HG03439 (cell line): ENCODE measurements at regions not wholly inside any gene's neighbourhood (a gene's known extent, or its start where the extent isn't known, plus 50 kb on each side); places are given as distances from the start of the nearest gene placed in this dataset.

Experiments used
- ATAC-seq: cut with Tn5 transposase; IDR thresholded peaks from one replicate; pipeline ENCODE4 v1.9.1; 2021; ENCODE audit warnings: mild to moderate bottlenecking, moderate library complexity; ENCODE audit not compliant: unreplicated experiment

DNA sequence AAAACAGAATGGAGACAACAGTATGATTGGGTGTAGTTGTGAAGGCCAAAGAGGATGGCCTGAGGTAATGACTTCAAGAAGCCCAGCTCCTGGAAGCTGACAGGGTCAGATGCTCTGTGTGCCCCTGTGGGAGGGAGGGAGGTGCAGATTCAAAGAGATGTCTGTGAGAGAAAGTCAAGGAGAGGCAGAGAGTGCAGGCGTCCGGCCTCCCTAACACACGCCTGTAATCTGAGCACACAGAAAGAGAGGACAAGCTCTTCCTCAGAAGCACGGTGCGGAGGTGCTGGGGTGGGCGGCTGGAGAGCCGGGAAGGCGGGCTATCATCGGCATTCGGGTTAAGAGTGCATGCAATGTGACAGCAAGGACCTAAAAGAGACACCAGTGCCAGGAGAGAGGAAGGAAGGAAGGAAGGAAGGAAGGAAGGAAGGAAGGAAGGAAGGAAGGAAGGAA is 238.2 kb upstream of the HES1 start:
- no peak for ATAC-seq

GRCh38 chr3:193899001-193899400 is 236.9 kb upstream of the HES1 start:
- ATAC-seq = no peak

- no peak for ATAC-seq
These were observed 234.9 kb upstream of the HES1 start for GRCh38 chr3:193901007-193901406.

DNA sequence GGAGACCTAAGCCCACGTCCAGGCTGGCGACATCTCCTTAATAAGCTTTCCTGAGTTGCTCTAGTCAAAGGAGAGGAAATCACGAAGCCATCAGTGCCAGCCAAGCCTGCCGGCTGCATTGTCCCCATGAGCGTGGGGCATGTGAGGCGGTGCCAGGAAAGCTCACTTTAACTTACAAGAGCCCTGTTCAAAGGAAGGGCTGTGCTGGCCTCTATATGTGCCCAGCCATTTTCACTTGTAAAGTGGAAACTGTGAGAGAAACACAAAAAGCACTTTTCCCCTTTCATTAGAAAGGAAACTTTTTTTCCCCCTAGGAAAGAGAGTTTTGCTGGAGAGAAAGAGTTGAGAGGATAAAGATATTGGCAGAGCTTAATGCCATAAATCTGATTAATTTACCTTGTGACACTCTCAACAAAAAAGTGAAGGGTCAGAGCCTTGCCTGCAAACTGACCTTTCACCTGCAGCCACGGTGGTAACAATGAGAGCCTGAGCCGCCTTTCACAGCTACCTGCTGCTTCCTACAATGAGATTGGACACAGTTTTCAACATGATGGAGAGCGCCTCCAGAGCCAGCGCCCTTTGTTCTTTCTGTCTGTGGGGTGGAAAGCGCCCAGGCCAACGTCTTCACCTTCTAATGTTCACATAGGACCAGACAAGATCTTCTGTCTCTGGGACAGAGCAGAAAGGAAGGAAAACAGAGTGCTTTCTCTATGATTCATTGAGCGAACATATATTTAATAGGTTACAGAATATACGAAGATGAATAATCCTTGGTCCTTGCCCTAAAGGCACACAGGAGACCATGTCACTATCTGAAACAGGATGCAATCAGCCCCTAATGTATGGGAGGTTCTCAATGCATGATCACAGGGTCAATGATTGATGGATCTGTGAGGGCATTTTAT is 233.1 kb upstream of the HES1 start:
- ATAC-seq = no peak

DNA sequence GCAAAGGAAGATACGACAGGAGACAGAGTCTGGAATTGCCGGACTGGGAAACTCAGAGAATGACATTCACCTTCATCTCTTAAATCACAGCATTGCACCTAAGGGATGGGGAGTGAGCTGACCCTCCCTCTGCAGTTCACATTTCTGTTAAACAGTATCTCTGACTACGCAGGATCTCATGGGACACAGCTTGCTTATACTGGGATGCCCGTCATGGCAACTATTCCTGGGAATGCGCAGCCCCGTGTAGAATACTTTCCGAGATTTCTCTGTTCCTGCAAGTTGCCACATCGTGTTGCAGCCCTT is 232.5 kb upstream of the HES1 start:
- ATAC-seq = no peak

GRCh38 chr3:193903966-193904365 is 232.0 kb upstream of the HES1 start:
- no peak for ATAC-seq

DNA sequence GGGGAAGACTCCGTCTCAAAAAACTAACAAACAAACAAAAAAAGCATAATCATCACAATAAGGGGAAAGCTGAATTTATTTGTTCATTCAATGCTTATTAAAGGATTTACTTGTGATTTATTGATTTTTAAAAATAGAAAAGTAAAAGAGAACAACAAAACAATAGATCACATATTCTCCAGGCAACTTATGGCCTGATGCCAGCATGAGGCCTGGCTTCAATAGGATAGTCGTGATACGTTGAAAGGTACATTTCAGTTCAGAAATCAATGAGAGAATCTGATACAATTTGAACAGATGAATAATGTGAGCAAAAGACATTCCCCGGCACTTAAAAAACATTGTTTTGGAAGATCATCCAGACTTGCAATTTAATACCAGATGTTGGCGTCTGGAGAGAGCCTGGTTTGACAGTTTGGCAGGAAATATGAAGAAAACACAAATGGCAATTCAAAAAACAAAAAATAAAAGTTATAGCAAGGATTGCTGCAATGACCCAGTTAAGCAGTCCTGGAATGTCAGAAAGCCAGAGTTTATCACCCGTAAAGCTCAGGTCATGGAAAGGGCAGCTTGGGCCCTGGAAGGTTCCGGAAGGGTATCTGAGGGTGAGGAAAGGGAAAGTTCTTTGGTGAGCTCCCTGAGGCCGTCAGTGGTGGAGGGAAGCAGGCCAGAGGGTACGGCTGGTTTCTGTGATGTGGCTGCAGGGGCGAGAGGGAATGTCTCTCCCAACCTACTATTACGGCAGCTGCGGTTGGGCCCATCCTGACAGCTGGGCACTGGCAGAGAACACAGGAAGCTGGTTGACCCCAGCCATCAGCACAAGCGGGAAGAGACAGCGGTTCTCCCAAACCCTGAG is 230.2 kb upstream of the HES1 start:
- no peak for ATAC-seq

DNA sequence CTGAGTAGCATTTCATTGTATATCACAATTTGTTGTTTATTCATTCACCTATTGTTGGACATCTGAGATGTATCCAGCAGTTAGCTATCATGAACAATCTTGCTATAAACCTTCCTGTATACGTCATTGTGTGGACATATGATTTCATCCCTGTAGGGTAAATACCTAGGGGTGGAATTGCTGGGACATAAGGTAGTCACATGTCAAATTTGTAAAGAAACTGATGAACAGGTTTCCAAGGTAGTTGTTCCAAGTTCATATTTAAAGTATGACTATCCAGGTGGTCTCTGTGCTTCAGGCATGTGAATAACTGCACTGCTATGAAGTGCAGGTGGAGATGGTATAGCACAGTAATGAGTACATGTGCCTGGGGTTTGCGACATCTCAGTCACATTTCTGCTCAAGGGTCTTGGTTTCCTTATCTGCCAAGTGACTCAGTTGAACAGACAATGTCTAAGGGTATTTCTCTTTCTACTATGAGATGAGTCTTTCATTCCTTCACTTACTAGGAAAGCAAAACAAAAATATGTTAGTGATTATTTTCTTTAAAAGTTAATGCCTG is 229.0 kb upstream of the HES1 start:
- ATAC-seq = no peak

DNA sequence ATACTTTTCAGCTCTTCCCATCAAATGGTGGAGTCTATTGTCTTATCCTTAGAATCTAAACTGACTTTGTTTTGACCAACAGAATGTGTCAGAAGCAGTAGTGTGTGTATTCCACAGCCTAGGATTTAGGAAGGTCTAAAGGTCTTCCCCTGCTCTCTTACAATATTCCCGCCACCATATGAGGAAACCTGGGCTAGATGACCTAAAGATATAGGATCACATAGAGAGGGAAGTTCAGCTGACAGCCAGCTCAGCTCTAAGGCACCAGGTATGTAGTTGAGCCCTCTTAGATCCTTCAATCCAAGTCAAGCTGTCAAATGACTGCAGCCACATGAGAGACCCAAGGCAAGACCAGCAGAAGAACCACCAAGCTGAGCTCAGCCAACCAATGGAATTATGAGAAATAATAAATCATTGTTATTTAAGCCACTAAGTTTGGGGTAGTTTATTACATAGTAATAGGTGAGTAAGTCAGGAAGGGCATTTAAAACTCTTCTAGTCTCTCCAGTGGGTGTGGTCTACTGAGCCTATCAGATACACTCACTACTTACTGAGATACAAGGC is 227.7 kb upstream of the HES1 start:
- no peak for ATAC-seq

DNA sequence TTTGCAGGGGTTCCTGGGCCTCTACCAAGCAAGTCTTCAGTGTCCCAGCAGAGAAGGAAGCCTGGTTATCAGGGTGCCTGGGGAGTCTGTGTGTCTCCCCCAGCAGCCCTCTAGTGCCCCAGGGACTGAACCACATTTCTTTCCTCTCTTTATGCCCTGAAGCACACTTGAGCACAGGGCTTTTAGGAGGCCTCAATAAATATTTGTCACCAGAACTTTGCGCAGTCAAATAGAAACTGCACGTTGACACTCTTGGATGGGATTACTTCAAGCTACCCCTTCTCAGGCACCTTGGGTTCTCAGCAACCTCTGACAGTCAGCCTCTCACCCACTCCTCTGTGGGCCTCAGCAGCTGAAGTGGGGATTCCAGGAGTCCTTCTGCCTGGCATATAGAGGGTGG is 226.6 kb upstream of the HES1 start:
- peak; percentile 83 for ATAC-seq

- ATAC-seq = no peak
These were observed 225.6 kb upstream of the HES1 start for GRCh38 chr3:193910310-193910709.

DNA sequence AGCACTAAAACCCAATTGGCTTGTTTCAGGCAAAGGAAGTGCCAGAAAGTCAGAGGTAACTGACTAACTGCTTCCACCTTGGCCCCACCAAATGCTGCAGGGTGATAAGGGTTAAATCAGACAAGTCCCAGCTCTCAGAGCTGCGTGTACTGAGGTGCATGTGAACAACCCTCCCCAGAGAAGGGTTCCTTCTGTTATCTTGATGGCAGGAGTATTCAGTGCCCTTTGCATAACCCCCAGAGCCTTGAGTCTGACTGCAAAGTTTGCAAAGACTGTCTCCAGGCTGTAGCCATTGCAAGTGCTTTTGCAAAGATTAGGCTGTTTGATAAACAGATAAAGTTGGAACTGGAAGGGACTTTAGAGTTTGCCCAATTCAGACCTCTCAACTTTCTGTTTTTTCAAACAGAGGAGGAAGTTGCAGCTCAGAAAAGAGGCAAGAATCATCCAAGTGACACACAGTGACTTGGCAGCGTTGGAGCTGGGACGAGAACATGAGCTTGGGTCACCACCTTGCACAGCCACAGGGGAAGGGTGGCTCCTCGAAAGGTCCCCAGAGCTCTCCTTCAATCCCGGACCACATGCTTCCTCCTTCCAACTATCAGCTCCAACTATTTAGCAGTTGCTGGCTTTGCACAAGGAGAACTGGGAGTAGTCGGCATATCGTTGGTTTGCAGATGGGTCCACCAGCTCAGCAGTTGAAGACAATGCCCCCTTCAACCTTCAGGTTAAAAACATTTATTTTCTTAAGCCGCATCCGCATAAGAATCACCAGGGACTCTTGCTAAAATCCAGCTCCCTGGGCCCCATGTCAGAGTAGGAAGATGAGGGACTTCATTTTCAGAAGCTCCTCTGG is 224.8 kb upstream of the HES1 start:
- ATAC-seq = no peak

GRCh38 chr3:193911784-193912340 is 224.1 kb upstream of the HES1 start:
- ATAC-seq = no peak

DNA sequence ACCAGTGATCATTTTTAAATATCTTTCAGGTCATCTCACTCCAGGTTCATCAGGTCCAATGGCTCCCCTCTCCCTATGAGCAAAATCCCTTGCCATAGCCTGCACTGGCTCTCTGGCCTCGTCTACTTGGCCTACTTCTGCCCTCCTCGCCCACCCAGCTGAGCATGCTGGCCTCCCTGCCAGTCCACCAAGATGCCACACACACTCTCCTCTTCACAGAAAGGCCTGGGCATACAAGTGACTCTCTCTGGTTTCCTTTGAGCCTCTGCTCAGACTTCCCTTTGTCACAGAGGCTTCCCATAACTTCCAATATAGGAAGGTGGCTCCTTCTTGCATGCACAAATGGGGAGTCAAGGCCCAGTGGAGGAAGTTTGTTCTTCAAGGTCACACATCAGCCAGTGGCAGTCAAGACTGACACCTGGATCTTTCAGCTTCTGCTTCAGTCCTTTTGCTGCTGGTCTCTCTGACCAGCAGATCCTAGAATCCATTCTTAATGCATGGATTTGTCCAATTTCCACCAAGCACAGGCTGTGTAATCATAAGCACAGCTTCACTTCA is 223.2 kb upstream of the HES1 start:
- ATAC-seq = no peak

DNA sequence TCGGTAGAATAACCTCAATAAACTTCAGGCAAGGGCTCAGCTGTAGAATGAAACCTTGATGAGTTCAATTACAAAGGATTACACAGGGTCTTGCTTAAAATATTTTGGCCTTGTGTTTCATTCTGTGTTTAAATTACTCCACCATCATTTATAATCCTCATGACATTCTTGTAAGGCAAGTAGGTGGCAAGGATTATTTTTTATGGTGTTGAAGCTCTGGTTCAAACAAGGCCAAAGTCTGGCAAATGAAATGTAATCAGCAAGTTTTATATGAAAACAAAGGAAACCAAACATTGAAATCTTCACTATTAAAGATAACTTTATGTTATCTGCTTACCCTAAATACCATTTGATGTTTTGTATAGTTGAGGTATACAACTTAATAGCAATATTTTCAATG is 221.3 kb upstream of the HES1 start:
- ATAC-seq = no peak

GRCh38 chr3:193915099-193915498 is 220.8 kb upstream of the HES1 start:
- no peak for ATAC-seq

DNA sequence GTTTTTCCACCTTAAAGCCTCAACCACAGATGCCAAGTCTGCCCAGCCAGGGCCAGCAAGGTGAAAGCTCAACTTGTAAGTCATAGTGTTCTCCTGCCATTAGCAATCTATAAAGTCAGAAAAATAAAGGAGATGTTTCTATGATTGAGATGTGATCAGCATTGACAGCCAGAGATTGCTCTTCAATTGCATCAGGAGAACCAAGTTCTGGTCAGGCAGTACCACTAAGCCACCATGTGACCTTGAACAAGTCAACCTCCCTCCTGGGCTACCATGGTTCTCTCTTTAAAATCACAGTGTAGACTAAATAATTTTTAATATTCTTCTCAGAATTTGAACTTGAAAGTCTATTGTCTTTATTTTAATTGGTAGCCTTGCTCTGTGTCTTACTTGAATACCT is 220.3 kb upstream of the HES1 start:
- no peak for ATAC-seq

- no peak for ATAC-seq
These were observed 218.8 kb upstream of the HES1 start for GRCh38 chr3:193917158-193917557.

DNA sequence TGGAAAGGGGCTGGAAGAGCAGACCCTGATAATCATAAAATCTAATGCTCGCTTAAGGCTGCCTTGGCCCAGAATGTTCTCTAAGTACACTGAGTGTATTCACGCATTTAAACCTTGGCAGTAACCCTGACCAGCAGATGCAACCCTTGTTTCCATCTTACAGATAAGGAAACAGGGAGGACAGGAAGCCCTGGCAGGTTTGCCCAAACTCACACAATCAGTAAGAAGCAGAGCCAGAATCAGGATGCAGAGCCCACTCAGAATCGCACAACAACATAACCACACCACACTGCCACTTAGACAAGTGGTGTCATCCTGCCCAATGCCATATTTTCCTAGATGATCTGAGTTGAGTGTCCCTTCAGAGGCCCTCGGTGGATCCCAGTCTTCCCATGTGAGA is 214.5 kb upstream of the HES1 start:
- no peak for ATAC-seq
